GM18909 (cell line): ENCODE measurements at regions not wholly inside any gene's neighbourhood (a gene's known extent, or its start where the extent isn't known, plus 50 kb on each side); places are given as distances from the start of the nearest gene placed in this dataset.

ENCODE experiments used
- ATAC-seq: cut with Tn5 transposase; IDR thresholded peaks from one replicate; pipeline ENCODE4 v1.9.1; 2021; ENCODE audit warnings: mild to moderate bottlenecking; ENCODE audit not compliant: unreplicated experiment, poor library complexity

DNA sequence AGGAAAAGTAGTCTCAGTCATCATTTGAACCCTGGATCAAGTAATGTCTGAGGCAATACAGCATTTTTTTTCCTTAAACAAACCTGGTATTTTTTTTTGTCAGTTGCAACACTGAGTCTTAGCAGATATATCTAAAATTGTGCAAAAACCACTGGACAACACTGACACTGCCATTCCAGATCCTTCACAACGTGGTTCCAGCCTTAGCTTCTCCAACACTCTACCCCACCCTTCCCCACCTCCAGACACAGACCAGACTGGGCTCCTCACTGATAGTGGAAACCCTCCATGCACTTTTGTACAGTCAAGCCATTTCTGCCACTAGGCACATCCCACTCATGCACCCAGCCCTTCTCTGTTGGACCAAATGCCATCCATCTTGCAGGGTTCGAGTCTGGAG lies 199.6 kb upstream of the CTNNB1 start:
- ATAC-seq: no peak

DNA sequence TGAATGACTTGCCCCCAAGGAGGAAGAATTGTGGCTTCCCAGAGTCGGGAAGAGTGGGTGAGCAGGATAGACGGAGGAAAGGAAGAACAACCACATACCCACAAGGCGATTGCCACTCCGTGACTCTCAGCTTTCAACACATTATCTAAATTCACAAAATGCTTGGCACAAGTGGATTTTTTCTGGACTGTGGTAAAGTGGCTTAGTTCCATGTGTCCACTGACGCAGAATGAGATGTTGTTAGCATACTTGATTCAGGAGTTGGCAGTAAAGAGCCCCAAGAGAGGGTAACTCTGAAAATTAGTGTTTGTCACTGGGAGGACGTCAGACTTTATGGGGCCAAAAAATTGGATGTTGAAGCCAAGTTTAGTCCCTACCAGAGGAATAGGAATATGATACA lies 198.8 kb upstream of the CTNNB1 start:
- no peak for ATAC-seq

DNA sequence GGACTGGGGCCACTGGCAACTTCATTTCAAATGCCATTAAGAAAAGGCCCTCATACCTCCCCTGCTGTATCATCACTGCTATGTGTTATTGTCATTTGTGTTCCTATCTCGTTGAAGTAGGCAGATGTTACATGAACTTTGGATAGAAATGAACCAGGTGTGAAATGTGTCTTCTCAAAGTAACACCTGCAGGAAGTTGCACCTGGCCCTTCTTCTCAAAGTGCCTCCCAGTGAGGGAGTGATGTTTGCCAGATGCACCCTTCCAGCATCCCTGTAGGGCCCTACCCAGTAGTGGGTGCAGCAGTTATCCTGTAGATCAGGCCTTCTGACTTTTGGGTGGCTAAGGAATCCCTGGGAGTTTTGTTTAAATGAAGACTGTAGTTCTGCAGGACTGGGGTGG lies 197.7 kb upstream of the CTNNB1 start:
- no peak for ATAC-seq

DNA sequence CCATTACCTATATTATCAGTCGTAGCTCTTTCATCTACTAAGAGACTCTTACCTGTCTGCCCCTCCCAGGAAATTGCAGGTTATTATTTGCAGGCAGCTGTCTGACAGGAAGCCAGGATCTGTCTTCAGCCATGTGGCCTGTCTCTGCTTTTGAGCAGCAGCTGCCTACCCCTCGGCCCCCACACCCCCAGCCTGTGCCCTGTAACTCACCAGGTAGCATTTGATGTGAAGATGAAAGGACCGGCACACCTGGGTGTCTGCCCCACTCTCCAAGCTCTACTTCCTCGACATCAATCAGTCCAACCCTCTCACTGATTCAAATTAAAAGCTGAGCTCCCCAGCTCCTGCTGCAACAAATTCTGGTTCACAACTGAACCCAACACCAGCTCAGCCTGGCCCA lies 197.2 kb upstream of the CTNNB1 start:
- no peak for ATAC-seq

DNA sequence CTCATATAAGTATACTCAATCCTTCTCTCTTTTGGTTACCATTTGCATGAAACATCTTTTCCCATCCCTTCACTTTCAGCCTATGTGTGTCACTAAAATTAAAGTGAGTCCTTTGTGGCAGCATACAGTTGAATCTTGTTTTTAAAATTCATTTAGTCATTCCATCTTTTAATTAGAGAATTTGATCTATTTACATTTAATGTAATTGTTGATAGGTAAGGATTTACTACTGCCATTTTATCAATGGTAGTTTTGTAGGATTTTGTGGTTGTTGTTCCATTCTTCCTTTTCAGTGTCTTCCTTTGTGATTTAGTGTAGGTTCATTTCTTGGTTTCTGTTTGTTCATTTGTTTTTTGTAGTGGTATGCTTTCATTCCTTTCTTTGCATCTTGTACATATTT lies 191.9 kb upstream of the CTNNB1 start:
- no peak for ATAC-seq

DNA sequence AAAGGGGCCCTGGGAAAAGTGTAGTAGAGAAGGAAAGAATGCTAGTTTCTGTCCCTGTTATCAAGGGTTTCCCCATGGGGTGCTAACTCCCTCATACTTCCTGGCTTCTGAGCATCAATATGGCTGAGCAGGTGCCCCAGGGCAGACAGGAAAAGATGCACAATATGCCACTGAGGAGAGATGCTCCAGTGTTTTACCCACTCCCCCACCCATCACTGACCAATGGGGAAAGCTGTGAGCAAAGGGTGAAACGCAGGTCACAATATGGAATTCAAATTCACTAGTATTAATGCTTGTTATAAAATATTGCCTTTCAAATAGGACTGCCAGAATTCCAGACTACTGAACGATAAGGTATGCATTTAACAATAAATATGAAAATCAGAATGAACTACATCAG lies 187.5 kb upstream of the CTNNB1 start:
- no peak for ATAC-seq

DNA sequence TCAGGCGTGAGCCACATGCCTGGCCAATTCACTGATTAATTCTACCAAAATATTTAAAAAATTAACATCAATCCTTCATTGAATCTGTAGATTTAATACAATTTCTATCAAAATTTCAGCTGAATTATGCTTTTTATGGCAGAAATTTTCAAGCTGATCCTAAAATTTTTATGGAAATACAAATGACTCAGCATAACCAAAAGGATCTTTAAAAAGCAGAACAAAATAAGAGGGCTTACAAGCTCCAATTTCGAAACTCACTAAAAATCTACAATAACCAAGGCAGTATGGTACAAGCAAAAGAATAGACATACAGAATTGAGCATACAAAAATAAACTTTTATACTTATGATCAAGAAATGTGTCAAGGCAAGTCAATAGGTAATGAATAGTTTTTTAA lies 180.4 kb upstream of the CTNNB1 start:
- no peak for ATAC-seq

DNA sequence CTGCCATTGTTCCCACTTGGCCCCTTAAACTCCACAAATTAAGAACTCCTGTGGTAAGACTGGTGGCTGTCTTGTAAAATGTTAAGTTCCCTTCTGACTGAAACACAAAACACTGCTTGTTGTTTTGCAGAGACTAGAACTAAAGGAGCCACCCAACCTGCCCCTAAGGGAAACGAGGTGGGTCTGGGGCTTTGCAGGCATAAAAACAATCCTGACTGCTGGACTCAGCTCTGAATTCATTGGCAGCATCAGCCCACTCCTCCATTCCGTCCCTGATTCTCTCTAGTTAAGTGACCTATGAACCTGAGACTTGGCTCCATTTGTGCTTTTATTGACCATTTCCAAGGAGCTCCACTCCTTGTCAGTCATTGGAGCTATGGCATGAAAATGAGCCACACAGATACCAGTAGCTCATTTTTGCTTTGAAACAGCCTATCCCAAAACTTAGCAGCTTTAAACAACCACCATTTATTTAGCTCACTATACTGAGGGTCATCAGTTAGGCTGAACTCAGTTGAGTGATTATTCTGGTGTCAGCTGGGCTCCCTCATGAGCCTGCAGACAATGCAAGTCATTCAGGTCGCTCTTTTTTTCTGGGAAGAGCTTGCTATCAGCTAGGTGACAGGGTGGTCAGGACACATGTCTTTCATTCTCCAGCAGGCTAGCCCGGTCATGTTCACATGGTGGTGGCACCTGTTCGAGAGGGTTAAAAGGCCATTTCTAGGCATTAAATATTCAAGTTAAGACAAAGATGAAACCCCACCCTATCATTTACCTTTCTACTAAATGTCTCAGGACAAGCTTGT lies 175.1 kb upstream of the CTNNB1 start:
- no peak for ATAC-seq

DNA sequence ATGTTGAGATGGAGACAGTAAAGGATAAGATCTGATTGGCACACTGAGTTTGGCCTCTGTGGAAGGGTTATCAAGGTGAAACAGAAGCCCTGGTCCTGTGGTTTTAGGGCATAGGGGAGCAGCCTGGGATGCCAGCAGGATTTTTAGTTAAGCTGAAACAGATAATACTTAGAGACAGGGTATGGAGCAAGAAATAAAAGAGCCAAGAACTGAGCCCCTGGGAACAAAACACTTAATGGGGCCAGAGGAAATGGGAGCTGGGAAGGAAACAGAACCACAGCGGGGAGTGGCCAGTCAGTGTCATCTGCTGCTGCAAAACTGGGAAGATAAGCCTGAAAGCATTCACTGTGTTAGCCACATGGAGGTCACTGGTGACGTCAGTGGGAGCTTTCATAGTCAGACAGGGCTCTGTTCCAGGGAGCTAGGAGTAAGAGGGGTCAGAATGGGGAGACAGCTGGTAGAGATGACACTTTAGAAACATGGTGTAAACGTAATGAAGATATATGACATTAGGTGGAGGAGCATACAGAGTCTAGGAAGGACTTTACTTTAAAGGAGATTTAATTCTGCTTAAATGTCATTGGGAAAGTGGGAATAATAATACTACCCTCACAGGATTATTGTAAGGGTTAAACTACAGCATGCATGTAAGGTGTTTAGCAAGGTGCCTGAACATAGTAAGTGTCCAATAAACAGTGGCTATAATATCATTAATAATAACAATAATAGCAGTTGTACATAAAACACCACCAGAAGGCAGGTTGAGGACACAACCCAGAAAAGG lies 172.7 kb upstream of the CTNNB1 start:
- no peak for ATAC-seq

DNA sequence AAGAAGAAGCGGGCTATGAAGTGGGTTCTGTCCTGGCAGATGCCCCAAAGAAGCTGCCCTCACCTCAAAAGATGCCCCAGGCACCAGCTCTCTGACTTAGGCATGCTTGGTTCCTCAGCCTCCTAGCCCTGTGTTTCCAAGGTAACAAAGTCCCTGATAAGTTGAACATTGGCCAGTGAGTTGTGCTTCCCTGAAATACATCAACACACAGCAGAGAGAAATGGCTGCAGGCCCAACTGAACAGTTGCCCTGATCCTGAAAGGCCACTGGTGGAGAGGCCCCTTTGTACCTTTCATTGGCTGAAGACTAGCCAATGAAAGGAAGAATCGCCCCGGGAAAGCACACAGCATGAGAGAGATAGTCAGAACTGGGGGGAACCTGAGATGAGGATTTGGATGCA lies 169.9 kb upstream of the CTNNB1 start:
- no peak for ATAC-seq

DNA sequence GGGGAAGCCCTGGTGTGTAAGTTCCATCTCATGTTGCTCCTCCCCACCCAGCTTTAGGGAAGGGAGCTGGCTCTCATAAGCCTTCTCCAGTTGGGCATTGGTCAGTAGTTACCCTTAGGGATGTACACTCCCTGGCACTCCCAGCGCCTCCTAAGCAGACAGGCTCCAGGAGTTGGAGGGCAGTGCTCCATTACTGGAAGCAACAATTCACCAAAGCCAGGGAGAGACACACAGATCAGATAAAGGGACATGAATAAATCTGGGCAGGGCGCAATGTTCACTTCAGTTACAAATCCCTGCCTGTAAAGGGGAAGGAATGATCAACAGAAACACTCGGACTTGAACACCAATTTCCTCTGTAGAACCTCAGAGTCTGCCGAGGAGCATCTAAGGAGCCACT lies 169.1 kb upstream of the CTNNB1 start:
- ATAC-seq: no peak

DNA sequence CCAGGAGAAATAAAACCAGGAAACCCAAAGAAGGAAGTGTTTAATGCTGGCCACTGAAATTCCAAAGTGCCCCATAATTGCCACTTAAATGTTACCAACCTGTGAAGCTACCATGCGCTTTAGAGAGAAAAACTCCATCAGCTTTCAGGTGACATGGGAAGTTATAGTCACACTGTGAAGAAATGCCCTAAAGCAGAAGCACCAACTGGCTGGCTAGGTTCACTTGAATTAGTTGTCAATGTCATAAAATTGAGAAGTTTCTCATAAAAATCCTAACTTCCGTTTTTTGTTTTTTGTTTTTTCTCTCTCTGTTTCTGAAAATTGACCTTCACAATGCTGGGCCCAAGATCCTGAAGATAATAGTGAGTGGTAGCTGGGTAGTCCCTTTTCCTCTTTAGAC lies 167.9 kb upstream of the CTNNB1 start:
- no peak for ATAC-seq

DNA sequence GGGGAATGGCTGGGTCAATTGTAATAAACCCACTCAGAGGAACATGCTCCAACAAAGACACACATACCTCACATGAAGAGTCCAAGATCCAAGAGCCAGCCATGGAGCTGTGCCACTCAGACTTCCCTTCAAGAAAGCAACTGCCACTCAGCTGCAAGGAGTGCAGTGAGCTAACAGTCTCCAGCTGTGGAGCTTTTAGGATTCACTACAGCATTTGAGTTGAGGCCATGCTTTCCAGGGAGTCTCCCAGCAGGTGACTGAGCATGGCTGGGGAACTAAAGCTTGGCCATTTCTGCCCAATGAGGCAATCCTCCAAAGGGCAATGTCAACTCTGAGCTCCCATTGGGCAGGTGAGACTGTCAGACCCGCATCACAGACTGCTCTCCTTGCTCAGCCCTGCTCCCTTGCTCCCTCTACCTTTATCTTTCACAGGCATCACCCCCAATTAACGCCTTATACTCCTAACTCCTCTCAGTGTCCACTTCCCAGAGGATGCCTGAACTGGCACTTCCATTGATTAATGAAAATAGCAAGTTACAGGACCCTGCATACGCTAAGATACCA lies 165.3 kb upstream of the CTNNB1 start:
- no peak for ATAC-seq

DNA sequence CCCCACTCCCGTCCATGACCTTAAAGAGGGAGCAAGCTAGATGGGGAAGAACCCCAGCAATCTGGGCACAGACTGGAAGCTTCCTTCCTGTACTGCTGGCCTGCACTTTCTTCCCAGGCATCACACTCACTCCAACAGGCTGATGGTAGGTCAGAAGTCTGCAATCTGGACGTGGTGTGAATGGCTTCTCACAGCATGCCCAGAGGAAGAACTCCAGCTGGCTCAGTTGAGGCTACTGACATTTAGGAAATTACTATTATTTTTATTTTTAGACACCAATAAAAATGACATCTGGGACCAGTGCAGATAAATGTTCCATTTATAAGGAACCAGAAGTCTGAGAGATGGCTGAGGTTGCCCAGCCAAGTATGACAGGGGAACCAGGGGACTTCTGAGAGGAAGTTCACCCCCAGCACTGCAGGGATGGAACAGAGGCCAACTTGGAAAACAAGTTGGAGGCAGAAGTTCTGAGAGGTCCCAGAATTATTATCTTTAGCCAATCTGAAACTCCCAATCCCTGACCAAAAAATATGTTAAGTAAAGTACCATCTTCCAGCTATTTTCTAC lies 163.8 kb upstream of the CTNNB1 start:
- ATAC-seq: no peak

DNA sequence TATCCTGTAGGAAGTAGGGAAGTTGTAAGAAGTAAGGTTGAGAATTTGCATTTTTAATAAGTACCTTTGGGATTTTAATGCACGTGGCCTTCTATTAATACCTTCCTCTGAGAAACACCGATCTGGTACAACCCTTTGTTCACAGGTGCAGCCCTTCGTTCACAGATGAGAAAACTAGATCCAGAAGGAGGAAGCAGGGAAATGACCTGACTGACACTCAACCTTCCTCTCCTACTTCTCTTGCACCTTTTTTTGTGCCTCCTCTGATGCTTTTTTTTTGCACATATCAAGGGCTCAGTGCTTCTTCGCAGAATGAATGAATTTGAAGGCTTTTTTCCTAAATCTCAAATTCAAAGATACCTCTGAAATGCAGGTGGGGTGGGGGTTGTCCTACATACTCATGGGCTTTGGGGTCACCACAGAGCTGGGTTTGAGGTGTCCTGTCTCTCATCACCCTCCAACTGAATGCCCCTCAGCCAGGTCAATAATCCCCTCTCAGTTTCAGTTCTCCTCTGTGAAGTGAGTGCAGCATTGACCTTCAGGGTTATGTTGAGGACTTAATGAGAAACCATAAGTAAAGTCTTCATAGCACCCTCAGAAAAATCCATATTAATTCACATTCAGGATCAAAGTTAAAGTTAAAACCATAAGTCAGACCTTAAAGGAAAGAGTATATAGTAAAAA lies 161.5 kb upstream of the CTNNB1 start:
- ATAC-seq: no peak

DNA sequence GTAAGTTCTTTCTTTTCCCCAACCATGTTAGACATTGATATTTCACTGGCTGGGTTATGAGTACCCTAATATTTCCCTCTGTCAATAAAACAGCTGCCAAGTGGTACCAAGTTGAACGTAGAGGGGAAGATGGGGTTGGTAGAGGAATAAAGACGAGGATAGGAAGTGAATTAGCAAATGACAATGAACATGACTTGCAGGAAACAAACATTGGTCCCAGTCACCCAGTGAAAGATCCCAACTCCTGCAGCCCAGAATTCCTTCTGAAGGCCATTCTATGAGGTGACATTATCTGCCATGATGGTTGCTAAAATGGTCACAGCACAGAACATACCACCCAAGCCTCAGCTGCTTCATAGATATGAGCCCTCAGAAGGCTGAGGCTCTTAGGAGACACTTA lies 159.0 kb upstream of the CTNNB1 start:
- ATAC-seq: no peak

DNA sequence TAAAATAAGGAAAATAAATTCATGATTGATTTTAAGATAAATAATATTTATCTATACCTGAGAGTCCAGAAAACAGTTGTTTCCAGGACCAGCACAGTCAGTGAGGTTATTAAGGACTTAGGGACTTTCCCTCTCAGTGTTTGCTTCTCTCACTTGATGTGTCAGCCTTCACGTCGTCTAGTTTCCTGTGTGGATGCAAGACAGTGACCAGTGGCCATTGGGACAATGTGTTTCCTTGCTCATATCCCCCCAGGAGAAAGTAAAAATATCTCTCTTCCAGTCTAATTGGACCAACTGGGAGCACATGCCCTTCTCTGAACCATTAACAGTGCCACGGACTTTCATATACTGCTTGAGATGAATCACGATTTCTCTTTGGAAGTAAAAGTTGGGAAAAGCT lies 157.8 kb upstream of the CTNNB1 start:
- no peak for ATAC-seq

DNA sequence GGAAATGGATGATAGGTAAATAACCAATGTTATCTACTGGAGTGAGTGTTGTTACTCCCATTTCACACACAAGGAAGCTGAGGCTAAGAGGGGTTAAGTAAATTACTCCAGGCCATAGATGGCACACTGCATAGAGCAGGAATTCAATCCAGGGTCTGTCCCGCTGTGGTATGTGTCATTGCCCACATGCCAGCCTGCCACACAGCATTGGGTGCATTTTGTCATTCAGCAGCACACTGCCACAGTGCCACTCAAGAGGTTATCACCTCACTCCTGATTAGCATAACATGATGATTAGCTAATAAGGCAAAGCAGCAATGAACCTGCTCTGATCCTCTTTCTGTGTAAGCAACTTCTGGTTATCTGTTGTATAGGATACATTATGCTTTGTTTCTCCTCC lies 157.4 kb upstream of the CTNNB1 start:
- ATAC-seq: no peak

DNA sequence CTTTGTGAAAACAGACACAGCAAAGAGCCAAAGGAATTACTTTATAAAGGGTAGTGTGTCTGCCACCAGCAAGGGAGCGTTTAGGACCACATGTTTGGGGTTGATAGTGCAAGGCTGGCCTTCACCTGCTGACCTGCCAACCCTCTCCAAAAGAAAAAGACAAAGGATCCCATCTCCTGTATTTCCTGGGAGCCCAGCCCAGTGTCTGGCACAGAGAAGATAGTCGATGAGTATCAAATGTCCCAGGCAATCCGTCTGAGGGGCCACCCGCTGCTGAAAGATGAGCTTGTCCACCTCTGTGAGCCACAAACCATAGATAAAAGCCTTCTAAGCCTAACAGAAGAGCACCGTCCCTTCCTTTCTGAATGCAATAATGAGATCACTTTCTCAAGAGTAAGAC lies 154.8 kb upstream of the CTNNB1 start:
- no peak for ATAC-seq

DNA sequence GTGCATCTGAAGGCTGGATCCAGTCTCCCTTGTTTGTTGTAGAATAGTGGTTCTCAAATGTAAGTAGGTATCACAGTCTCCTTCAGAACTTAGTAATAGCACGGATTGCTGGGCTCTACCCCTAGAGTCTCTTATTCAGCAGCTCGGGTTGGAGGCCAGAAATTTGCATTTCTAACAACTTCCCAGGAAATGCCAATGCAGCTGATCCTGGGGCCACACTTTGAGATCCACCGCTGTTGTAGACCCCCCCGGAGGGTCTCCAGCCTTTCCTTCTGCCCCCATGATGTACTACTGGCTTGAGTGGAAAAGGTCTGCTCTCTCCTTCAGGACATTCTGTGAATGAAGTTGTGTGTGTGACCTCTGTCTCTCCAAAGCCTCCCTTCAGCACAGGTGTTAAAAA lies 153.8 kb upstream of the CTNNB1 start:
- ATAC-seq: no peak

DNA sequence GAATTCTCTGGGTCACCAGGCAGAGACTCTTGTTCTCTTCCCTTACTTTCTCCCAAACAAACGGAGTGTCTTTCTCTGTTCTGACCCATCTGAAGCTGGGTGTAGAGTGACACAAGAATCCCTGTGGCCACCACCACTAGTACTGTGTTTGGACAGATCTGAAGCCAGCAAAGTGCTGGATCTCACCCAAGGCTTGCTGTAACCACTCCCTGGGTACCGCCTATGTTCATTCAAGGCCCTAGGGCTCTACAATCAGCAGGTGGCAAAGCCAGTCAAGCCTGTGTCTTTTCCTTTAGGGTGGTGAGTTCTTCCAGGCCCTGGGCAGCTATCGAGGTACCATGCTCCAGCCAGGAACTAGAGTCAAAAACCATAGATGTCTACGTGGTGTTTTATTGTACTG lies 149.2 kb upstream of the CTNNB1 start:
- ATAC-seq: no peak
